Liver (tissue), 8 donors: ENCODE measurements at regions not wholly inside any gene's neighbourhood (a gene's known extent, or its start where the extent isn't known, plus 50 kb on each side); places are given as distances from the start of the nearest gene placed in this dataset.

ENCODE experiments used
- DNase-seq: peaks from one replicate; pipeline ENCODE4 v3.0.0-alpha.2; 2017; ENCODE audit warnings: low spot score
- H3K27ac ChIP-seq, 2 donors: one replicate each; pipeline ENCODE4 v1.7.0; 2013; ENCODE audit warnings: inconsistent platforms in 2 of 2, low read length in 2 of 2, control low read depth in 1 of 2, low read depth in 1 of 2, mild to moderate bottlenecking in 1 of 2
- H3K27me3 ChIP-seq, 4 donors: one replicate each; pipeline versions ENCODE4 v1.6.1 to v1.7.0; 2013; ENCODE audit warnings: low read length in 3 of 4, inconsistent platforms in 1 of 4, mild to moderate bottlenecking in 1 of 4, moderate library complexity in 1 of 4; ENCODE audit not compliant: control insufficient read depth in 4 of 4, insufficient read depth in 4 of 4
- H3K36me3 ChIP-seq, 4 donors: one replicate each; pipeline versions ENCODE4 v1.6.1 to v1.7.0; 2013; ENCODE audit warnings: low read length in 3 of 4, mild to moderate bottlenecking in 3 of 4, low read depth in 1 of 4, moderate library complexity in 1 of 4; ENCODE audit not compliant: control insufficient read depth in 4 of 4, insufficient read depth in 3 of 4
- H3K4me1 ChIP-seq, 4 donors: one replicate each; pipeline versions ENCODE4 v1.6.1 to v1.7.0; 2013; ENCODE audit warnings: low read length in 3 of 4, mild to moderate bottlenecking in 3 of 4, moderate library complexity in 1 of 4; ENCODE audit not compliant: control insufficient read depth in 4 of 4, insufficient read depth in 4 of 4
- H3K4me3 ChIP-seq, 3 donors: one replicate each; pipeline versions ENCODE4 v1.6.1 to v1.7.0; 2013; ENCODE audit warnings: low read length in 3 of 3, control low read depth in 1 of 3, low read depth in 1 of 3, mild to moderate bottlenecking in 1 of 3
- H3K9ac ChIP-seq, 2 donors: one replicate each; pipeline ENCODE4 v1.7.0; 2013; ENCODE audit warnings: low read length in 2 of 2, mild to moderate bottlenecking in 2 of 2, moderate library complexity in 2 of 2, control low read depth in 1 of 2, low read depth in 1 of 2
- H3K9me3 ChIP-seq, 4 donors: one replicate each; pipeline versions ENCODE4 v1.6.1 to v1.7.0; 2013; ENCODE audit warnings: low read length in 3 of 4; ENCODE audit not compliant: control insufficient read depth in 4 of 4
- FOXA1 ChIP-seq: IDR thresholded peaks from 2 replicates; pipeline ENCODE4 v1.6.1; 2016; ENCODE audit warnings: antibody characterized with exemption
- GABPA ChIP-seq, 2 donors: IDR thresholded peaks in 1 of 2; conservative IDR thresholded peaks in 1 of 2; 2 replicates each; pipeline ENCODE4 v1.6.1; 2016; ENCODE audit warnings: antibody characterized with exemption in 2 of 2, mild to moderate bottlenecking in 1 of 2, moderate library complexity in 1 of 2
- HNF4A ChIP-seq, 2 donors: conservative IDR thresholded peaks; 2 replicates each; pipeline ENCODE4 v1.6.1; 2016; ENCODE audit warnings: antibody characterized with exemption in 2 of 2, mild to moderate bottlenecking in 2 of 2
- HNF4G ChIP-seq: IDR thresholded peaks from 2 replicates; pipeline ENCODE4 v1.6.1; 2016; ENCODE audit warnings: antibody characterized with exemption
- JUND ChIP-seq, 2 donors: IDR thresholded peaks; 2 replicates each; pipeline ENCODE4 v1.6.1; 2016; ENCODE audit warnings: antibody characterized with exemption in 2 of 2
- NR2F2 ChIP-seq: IDR thresholded peaks from 2 replicates; pipeline ENCODE4 v1.6.1; 2016; ENCODE audit warnings: antibody characterized with exemption
- RAD21 ChIP-seq, 2 donors: IDR thresholded peaks; 2 replicates each; pipeline ENCODE4 v1.6.1; 2016; ENCODE audit warnings: antibody characterized with exemption in 2 of 2, mild to moderate bottlenecking in 2 of 2
- RXRA ChIP-seq, 2 donors: IDR thresholded peaks; 2 replicates each; pipeline ENCODE4 v1.6.1; 2017 to 2018; ENCODE audit warnings: antibody characterized with exemption in 2 of 2, mild to moderate bottlenecking in 1 of 2
- SP1 ChIP-seq: IDR thresholded peaks from 2 replicates; pipeline ENCODE4 v1.6.1; 2018; ENCODE audit warnings: antibody characterized with exemption, mild to moderate bottlenecking
- YY1 ChIP-seq: IDR thresholded peaks from 2 replicates; pipeline ENCODE4 v1.6.1; 2016; ENCODE audit warnings: antibody characterized with exemption, mild to moderate bottlenecking
- WGBS: extraction: QIAGEN DNeasy Blood & Tissue Kit; methylation state at CpG from one replicate; pipeline ENCODE4 v1.1.7; 2013; 5-methylcytosine and 5-hydroxymethylcytosine counted together
- TF ChIP-seq, protein P1 (sequence below): fragments of 150-350 bp; IDR thresholded peaks from 2 replicates; pipeline ENCODE4 v1.5.1; 2017; ENCODE audit warnings: improper control_type of control experiment, low read depth, low read length; ENCODE audit not compliant: missing input control
- TF ChIP-seq, protein P2 (sequence below): IDR thresholded peaks from 2 replicates; pipeline ENCODE4 v1.6.1; 2016; ENCODE audit warnings: antibody characterized with exemption
- TF ChIP-seq, protein P3 (sequence below): IDR thresholded peaks from 2 replicates; pipeline ENCODE4 v1.6.1; 2016; ENCODE audit warnings: antibody characterized with exemption, mild to moderate bottlenecking
- TF ChIP-seq, protein P4 (sequence below): IDR thresholded peaks from 2 replicates; pipeline ENCODE4 v1.6.1; 2016; ENCODE audit warnings: antibody characterized with exemption
- TF ChIP-seq, protein P5 (sequence below): IDR thresholded peaks from 2 replicates; pipeline ENCODE4 v1.6.1; 2016; ENCODE audit warnings: antibody characterized with exemption
- donor health status: healthy.
- donor health status: healthy.
- donor health status: healthy.
- donor health status: healthy.
- donor health status: healthy.

DNA sequence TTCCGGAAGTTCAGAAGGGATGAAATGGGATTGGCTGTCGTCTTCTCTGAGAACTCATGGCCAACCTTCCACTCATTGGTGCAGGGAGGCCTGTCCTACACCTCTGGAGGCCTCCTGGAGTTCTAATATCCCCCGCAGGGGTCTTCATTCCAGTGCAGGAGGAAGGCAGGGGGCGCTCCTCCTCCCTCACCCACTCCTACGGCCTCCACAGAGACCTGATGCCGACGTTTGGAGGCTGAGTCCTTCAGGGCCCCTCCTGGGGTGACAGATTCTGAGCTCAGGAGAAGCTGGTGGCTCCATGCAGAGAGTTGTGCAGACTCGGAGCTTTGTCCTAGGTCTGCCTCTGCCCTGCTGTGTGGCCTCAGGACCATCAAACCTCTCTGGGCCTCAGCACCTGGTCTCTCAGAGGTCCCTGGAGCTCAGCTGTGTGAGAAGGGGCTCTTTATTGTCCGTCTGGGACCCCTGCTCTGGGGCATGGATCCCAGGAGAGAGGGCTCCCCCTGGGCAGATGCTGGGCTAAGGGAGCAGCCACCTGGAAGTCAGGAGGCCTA, 102.3 kb upstream of the WNT4 start:
- Histone ChIP-seq H3K4me1 (no peaks in the 10 kb centered on the region), H3K27me3 (peaks cover 2 to 12% (median 10%) of the 10 kb centered on the region in 4 donors), H3K36me3 (no peaks in the 10 kb centered on the region), H3K9me3 (no peaks in the 10 kb centered on the region), H3K4me3 (no peak overlapping the region), H3K9ac (no peak overlapping the region), H3K27ac (no peak overlapping the region)
- no peak for TF ChIP-seq FOXA1
- no peak for TF ChIP-seq JUND (IDR thresholded peaks at IDR 0.05)
- WGBS, result 73% methylated on average over 9 of the region's 9 CpGs
- DNase-seq, result no peak

DNA sequence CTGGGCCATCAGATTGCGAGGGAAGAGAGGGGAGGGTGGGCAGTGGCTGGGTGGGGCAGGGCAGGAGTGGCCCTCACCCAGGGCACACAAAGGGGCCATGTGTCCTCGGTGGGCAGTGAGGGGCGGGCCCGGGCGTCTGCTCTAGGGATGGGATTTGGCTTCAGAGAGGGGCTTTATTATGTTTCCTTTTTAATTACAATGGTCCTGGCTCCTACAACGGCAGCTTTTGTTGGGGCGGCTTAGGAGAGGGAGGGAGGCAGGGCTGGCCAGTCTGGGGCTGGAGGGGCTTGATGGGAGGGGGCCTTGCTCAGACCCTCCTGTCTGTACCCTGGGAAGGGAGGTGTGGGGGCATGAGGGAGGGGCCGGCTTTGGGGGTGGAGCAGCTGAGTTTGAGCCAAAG, 102.8 kb upstream of the WNT4 start:
- H3K9me3 ChIP-seq, result no peaks in the 10 kb centered on the region
- no peak overlapping the region for H3K4me3 ChIP-seq
- peaks cover 2 to 15% (median 10%) of the 10 kb centered on the region in 4 donors for H3K27me3 ChIP-seq
- H3K9ac ChIP-seq, result no peak overlapping the region
- TF ChIP-seq SP1 (no peak), GABPA (IDR thresholded peaks at IDR 0.05 in 1 of 2, conservative IDR thresholded peaks at IDR 0.05 in 1 of 2) (no peak), JUND (IDR thresholded peaks at IDR 0.05) (no peak), NR2F2 (no peak), FOXA1 (no peak), YY1 (no peak), RAD21 (IDR thresholded peaks at IDR 0.05) (no peak), HNF4A (conservative IDR thresholded peaks at IDR 0.05) (no peak), HNF4G (no peak), RXRA (IDR thresholded peaks at IDR 0.05) (no peak)
- TF ChIP-seq, protein P1, sequence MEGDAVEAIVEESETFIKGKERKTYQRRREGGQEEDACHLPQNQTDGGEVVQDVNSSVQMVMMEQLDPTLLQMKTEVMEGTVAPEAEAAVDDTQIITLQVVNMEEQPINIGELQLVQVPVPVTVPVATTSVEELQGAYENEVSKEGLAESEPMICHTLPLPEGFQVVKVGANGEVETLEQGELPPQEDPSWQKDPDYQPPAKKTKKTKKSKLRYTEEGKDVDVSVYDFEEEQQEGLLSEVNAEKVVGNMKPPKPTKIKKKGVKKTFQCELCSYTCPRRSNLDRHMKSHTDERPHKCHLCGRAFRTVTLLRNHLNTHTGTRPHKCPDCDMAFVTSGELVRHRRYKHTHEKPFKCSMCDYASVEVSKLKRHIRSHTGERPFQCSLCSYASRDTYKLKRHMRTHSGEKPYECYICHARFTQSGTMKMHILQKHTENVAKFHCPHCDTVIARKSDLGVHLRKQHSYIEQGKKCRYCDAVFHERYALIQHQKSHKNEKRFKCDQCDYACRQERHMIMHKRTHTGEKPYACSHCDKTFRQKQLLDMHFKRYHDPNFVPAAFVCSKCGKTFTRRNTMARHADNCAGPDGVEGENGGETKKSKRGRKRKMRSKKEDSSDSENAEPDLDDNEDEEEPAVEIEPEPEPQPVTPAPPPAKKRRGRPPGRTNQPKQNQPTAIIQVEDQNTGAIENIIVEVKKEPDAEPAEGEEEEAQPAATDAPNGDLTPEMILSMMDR, result no peak
- TF ChIP-seq, protein P2, sequence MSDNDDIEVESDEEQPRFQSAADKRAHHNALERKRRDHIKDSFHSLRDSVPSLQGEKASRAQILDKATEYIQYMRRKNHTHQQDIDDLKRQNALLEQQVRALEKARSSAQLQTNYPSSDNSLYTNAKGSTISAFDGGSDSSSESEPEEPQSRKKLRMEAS, result no peak
- TF ChIP-seq, protein P3, sequence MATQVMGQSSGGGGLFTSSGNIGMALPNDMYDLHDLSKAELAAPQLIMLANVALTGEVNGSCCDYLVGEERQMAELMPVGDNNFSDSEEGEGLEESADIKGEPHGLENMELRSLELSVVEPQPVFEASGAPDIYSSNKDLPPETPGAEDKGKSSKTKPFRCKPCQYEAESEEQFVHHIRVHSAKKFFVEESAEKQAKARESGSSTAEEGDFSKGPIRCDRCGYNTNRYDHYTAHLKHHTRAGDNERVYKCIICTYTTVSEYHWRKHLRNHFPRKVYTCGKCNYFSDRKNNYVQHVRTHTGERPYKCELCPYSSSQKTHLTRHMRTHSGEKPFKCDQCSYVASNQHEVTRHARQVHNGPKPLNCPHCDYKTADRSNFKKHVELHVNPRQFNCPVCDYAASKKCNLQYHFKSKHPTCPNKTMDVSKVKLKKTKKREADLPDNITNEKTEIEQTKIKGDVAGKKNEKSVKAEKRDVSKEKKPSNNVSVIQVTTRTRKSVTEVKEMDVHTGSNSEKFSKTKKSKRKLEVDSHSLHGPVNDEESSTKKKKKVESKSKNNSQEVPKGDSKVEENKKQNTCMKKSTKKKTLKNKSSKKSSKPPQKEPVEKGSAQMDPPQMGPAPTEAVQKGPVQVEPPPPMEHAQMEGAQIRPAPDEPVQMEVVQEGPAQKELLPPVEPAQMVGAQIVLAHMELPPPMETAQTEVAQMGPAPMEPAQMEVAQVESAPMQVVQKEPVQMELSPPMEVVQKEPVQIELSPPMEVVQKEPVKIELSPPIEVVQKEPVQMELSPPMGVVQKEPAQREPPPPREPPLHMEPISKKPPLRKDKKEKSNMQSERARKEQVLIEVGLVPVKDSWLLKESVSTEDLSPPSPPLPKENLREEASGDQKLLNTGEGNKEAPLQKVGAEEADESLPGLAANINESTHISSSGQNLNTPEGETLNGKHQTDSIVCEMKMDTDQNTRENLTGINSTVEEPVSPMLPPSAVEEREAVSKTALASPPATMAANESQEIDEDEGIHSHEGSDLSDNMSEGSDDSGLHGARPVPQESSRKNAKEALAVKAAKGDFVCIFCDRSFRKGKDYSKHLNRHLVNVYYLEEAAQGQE, result no peak
- TF ChIP-seq, protein P4, sequence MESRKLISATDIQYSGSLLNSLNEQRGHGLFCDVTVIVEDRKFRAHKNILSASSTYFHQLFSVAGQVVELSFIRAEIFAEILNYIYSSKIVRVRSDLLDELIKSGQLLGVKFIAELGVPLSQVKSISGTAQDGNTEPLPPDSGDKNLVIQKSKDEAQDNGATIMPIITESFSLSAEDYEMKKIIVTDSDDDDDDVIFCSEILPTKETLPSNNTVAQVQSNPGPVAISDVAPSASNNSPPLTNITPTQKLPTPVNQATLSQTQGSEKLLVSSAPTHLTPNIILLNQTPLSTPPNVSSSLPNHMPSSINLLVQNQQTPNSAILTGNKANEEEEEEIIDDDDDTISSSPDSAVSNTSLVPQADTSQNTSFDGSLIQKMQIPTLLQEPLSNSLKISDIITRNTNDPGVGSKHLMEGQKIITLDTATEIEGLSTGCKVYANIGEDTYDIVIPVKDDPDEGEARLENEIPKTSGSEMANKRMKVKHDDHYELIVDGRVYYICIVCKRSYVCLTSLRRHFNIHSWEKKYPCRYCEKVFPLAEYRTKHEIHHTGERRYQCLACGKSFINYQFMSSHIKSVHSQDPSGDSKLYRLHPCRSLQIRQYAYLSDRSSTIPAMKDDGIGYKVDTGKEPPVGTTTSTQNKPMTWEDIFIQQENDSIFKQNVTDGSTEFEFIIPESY, result no peak
- TF ChIP-seq, protein P5, sequence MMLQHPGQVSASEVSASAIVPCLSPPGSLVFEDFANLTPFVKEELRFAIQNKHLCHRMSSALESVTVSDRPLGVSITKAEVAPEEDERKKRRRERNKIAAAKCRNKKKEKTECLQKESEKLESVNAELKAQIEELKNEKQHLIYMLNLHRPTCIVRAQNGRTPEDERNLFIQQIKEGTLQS, result no peak
- no peaks in the 10 kb centered on the region for H3K36me3 ChIP-seq
- H3K4me1 ChIP-seq, result no peaks in the 10 kb centered on the region
- no peak for DNase-seq
- H3K27ac ChIP-seq, result no peak overlapping the region
- WGBS, result 57% methylated on average over 8 of the region's 8 CpGs
